Body of pancreas (tissue), 4 donors: ENCODE measurements at regions not wholly inside any gene's neighbourhood (a gene's known extent, or its start where the extent isn't known, plus 50 kb on each side); places are given as distances from the start of the nearest gene placed in this dataset.

Experiments
- CTCF ChIP-seq, 7 experiments: fragments of 450-650 bp in 4 of 7; fragments of 200-600 bp in 3 of 7; sonication (generic) in 3 of 7; IDR thresholded peaks; one replicate each; pipeline ENCODE4 v1.5.1; 2016 to 2019; ENCODE audit warnings: antibody characterized with exemption in 7 of 7
- POLR2A ChIP-seq, 3 donors: fragments of 450-650 bp; IDR thresholded peaks; one replicate each; pipeline ENCODE4 v1.6.1; 2016; ENCODE audit warnings: antibody characterized with exemption in 3 of 3, mild to moderate bottlenecking in 2 of 3

DNA sequence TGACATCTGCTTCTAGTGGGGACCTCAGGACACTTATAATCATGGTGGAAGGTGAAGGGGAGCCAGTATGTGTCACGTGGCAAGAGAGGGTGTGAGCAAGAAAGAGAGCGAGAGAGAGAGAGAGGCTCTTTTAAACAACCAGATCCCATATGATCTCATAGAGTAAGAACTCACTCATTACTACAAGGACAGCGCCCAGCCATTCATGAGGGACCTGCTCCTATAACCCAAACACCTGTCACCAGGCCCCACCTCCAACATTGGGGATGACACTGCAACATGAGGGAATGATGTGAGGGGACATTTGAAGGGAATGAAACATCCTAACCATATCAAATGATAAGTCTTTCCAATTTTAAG lies 427.5 kb downstream of the EFNA5 start:
- TF ChIP-seq POLR2A (IDR thresholded peaks at IDR 0.05) = no peak
- TF ChIP-seq CTCF (IDR thresholded peaks at IDR 0.05) = no peak
